Stimulated activated CD8-positive, alpha-beta memory T cell treated with anti-CD3 and anti-CD28 coated beads, Interleukin-15, amount 100 ng/mL, for 48 hours (primary cell): ENCODE measurements at regions not wholly inside any gene's neighbourhood (a gene's known extent, or its start where the extent isn't known, plus 50 kb on each side); places are given as distances from the start of the nearest gene placed in this dataset.
"Not testable (repeated sequence)": the region's sequence is repeated elsewhere in the genome, so short reads cannot be mapped to it uniquely, and the experiment has no call there.

ENCODE experiments used
- DNase-seq, 2 donors: peaks; one replicate each; pipeline ENCODE4 v3.0.0-alpha.2; 2020; ENCODE audit warnings: low read depth in 2 of 2

- no peak for DNase-seq
These were observed 248.8 kb upstream of the USP24 start for GRCh38 chr1:55463814-55464475.

GRCh38 chr1:55457874-55458273 is 242.7 kb upstream of the USP24 start:
- no peak for DNase-seq

GRCh38 chr1:55456971-55457370 is 241.8 kb upstream of the USP24 start:
- DNase-seq: no peak

DNA sequence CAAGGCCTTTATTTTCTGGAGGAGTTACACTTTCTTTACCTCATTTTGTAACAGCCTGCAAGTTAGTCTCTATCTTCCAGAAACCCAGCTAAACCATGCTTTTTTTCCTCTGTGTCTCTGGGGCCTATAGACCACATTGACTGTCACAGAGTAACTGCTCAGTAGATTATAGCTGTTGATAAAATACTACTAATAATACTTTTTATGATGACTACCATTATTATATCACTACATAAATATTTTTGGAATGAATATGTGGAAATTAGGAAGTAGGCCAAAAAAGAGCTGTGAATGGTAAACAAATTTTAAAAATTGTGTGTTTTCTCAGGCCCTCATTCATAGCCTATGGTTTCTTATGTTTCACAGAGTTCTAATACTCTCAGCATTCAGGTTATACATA is 233.1 kb upstream of the USP24 start:
- no peak for DNase-seq

DNA sequence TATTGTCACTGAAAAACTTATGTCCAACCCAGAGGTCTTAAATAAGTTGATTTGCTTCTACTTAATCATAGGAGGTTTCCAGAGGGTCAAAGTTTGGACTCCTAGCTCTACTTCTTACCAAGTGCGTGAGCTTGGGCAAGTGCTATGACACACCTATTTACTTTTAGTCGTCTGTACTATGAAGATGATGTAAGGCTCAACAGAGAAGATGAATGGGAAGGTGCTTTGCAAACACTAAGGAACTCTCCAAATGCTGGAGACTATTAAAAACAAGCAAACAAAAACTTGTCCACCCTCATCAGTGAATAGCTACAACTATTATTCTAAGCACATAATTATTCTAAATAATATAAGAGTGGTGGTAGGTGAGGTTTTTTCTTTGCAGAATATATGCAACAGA is 232.3 kb upstream of the USP24 start:
- DNase-seq: no peak

DNA sequence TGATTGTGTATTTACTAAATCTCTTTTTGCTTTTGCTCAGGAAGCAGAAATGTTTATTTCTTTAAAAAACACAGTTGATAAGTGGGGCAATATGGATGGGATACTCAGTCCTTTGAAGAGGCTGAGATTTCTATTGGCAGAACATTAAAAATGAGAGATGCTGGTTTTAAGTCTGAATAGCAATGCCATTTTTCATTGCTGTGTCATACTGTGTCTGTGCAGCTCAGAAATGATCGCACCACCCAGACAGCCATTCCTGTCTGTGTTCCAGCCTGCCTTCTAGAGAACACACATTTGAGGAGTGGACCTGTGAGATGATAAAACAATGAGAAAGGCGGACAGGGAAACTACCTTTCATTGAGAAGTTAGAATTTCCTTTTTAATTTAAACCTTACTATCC is 231.2 kb upstream of the USP24 start:
- DNase-seq: no peak

GRCh38 chr1:55445416-55445815 is 230.3 kb upstream of the USP24 start:
- peak; percentile 1 to 4 for DNase-seq

GRCh38 chr1:55444667-55445066 is 229.5 kb upstream of the USP24 start:
- no peak for DNase-seq

DNA sequence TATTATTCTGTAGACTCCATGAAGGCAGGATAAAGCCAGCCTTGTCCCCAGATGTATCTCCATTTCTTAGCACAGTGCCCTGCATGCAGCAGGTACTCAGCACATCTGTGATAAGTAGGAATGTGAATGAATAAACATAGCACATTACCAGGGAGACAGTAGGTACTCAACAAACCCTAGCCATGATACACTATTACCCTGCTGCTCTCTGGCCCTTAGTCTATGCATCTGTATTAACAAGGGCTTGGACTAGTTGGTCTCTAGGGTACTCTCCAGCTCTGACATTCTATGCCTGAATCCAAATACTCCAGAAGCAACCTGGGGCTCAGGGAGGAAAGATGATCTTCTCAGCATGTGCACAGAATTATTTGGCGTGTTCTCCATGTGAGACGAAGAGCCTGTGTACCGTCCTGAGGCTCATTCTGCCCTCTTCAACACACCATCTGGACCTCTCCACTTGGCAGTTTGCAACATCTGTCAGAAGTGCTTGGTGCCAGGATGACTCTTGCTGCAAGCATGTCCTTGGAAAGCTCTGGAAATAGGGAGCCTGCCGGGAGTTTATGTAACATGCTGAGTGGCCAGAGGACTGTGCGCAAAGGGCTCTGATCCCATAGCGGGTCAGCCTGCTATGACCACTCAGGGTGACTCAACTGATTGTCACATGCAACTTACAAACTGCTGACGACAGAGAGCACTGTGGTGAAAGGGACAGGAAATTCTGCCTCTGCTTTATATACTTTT is 228.2 kb upstream of the USP24 start:
- DNase-seq: no peak

GRCh38 chr1:55441489-55441888 is 226.3 kb upstream of the USP24 start:
- no peak for DNase-seq

- DNase-seq: no peak
These were observed 222.5 kb upstream of the USP24 start for GRCh38 chr1:55437692-55438091.

- not testable (repeated sequence) for DNase-seq
These were observed 215.6 kb upstream of the USP24 start for GRCh38 chr1:55430720-55431119.

DNA sequence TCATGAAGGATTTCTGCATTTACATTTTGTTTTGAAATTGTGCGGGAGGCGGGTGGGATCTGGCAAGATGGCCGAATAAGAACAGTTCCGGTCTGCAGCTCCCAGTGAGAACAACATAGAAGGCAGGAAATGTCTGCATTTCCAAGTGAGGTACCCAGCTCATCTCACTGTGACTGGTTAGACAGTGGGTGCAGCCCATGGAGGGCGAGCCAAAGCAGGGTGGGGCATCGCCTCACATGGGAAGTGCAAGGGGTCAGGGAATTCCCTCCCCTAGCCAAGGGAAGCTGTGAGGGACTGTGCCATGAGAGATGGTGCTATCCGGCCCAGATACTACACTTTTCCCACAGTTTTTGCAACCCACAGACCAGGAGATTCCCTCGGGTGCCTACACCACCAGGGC is 215.0 kb upstream of the USP24 start:
- not testable (repeated sequence) for DNase-seq

GRCh38 chr1:55428944-55429931 is 214.1 kb upstream of the USP24 start:
- no peak for DNase-seq

DNA sequence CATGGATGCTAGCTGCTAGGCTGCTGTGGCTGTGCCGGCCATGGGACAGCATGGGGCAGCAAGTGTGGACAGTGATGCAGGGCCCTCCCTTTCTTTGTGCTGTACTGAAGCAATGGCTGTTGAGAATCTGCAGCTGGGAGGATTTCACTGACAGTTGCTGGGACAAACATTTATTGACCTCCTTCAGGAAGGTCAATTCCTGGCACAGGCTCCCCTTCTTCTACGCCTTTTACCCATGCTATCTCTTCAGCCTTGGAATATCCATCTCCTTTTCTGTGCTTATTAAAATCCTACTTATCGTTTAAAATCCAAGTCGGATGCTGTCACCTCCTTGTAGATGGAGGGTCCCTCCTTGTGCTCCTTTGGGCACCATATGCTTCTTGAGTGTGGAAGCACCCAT is 213.1 kb upstream of the USP24 start:
- DNase-seq: no peak

DNA sequence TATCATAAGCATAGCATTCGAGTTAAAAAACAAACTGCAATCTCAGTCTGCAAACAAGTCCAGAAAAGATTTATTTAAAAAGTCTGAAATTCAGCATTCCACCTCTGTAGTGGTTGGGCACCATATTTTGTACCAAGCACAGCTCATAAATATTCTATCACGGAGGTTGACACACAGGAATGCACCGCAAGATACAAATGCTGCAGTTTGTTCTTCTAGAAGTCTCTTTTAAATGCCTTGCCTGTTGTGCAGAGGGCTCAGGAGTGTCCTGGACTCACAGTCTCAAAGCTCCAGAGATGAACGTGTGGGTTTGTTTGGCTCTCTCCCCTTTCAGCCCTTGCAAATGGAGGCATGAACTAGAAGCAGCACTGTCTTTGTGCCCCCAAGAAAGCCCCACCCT is 212.4 kb upstream of the USP24 start:
- DNase-seq: no peak

DNA sequence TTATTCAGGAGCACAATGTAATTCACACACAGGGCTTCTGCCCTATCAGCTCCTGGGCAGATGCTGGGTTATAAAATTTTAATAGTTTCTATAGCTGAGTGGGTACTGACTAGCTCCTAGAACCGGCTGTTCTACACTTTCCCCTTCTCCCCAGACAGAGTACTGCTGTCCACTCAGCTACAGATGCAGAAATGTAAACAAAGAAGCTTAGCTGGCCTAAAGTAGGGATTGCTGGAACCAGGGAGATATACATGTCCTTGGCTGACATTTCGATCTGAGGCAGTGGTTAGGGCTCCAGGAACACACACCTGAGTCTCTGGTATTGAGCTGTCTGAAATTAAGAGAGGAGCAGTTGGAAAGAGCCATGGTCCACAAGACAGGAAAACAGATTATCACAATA is 211.5 kb upstream of the USP24 start:
- no peak for DNase-seq

- DNase-seq: no peak
These were observed 211.0 kb upstream of the USP24 start for GRCh38 chr1:55426156-55426555.

GRCh38 chr1:55425310-55425930 is 210.3 kb upstream of the USP24 start:
- no peak for DNase-seq

DNA sequence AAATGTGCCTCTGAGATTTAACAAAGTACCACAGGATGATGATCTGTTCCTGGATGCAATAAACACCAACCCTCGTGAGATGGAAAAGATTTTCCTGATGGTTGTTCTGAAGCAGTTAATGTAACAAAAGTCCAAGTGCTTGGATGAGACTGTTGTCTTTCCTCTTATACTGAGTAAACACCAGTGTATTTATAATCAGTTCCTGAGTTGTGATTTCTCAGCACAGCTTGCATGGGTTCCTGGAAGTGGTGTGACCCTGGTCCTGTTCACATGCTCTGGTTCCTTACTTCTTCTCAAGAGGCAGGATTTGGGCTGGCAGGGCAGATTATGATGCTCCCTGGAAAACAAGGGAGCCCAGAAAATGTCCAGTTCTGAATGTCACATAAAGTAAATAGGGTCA is 208.2 kb upstream of the USP24 start:
- no peak for DNase-seq

DNA sequence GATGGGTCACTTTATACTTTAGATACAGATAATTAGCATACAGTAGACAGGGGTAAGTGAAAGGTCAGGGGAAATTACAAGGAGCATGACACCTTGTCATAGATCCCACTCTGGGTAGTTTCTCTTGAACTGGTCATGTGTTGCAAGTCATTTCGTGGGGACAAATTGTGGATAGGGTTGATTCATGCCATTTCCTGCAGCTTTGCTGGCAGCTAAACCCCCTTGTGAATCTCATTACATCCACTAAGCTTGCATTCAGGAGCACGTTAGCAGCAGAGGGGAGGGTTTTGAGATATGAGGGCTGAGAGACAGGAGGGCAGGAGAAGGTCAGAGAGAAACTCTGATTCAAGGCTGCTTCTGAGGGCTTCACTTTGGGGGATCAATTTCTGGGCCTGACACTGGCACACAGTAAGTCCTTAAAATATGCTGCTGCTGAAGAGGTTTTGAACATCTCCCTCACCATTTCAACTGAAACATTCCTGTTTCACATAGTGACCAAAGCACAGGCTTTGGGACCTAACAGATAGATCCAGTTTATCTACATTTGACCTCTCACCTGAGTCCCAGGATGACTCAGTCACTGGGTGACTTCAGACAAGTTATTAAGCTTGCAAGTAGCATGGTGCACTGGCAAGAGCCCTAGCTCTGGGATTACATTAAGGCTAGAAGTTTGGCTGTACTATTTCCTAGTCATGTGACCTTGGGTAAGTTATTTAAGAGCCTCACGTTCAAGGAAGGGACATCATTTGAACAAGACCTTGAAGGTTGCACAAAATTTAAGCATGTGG is 206.0 kb upstream of the USP24 start:
- DNase-seq: no peak
